SK-N-MC (cell line): ENCODE measurements at regions not wholly inside any gene's neighbourhood (a gene's known extent, or its start where the extent isn't known, plus 50 kb on each side); places are given as distances from the start of the nearest gene placed in this dataset.
"Not testable (repeated sequence)": the region's sequence is repeated elsewhere in the genome, so short reads cannot be mapped to it uniquely, and the experiment has no call there.

Experiments used
- EZH2 ChIP-seq: fragments of 200-600 bp; sonication (generic); IDR thresholded peaks from one replicate; pipeline ENCODE4 v1.6.1; 2017; ENCODE audit warnings: antibody characterized with exemption
- FOXP2 ChIP-seq: optimal IDR thresholded peaks from 2 replicates; pipeline ENCODE3; 2011; ENCODE audit warnings: mild to moderate bottlenecking, moderate library complexity; ENCODE audit not compliant: insufficient read depth; ENCODE audit errors: extremely low read length, control extremely low read depth
- POLR2AphosphoS5 ChIP-seq: IDR thresholded peaks from 2 replicates; pipeline ENCODE4 v1.6.1; 2012; ENCODE audit warnings: mild to moderate bottlenecking, low read depth, low read length, borderline replicate concordance

DNA sequence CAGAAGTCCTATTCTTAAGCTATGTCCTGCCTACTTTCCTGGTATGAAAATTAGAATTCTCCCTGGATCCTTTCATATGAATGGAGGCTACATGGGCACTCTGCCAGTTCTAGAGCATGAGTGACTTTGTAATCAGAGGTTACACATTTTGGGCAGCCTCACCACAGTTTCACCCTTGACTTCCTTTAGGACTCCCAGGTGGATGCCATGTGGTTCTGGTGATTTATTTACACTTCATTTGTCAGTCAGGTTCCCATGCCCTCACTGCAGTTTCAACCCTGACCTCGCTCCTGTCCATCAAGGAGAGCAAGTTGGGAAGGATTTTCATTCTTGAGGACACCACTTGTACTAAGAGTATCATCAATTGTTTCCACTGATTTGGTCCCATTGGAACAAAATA, 344.4 kb upstream of the FRG2C start:
- not testable (repeated sequence) for TF ChIP-seq EZH2, FOXP2, POLR2AphosphoS5
